HepG2 (cell line): ENCODE measurements at regions not wholly inside any gene's neighbourhood (a gene's known extent, or its start where the extent isn't known, plus 50 kb on each side); places are given as distances from the start of the nearest gene placed in this dataset.

Source experiments
- ATAC-seq: fragments of 200-7000 bp; cut with Tn5 transposase; 3 replicates; pipeline ENCODE4 v1.9.1; 2020; ENCODE audit warnings: mild to moderate bottlenecking, moderate library complexity
- BruUV-seq: library from RNA; stranded (reverse); fragments of 400-500 nt; replicated peaks from 2 replicates; lab custom pipeline; 2021; lab: Mats Ljungman, UMichigan
- CTCF ChIA-PET: fragments of 300-600 bp; formaldehyde crosslinking; extraction: SDS; loops from one replicate; lab custom pipeline; 2021; ENCODE audit warnings: low total read pairs, inconsistent platforms, low intra/inter-chr PET ratio; lab: Yijun Ruan, JAX
- POLR2A ChIA-PET: fragments of 350-600 bp; sonication (Branson Sonifier 250); formaldehyde crosslinking; loops from one replicate; lab custom pipeline; 2020; ENCODE audit warnings: antibody characterized with exemption, inconsistent platforms; lab: Yijun Ruan, JAX
- DNase-seq: peaks from one replicate; pipeline ENCODE4 v3.0.0-alpha.2; 2015; ENCODE audit warnings: low spot score
- FAIRE-seq: peaks from 3 replicates; lab custom pipeline; 2011; peaks lifted over from hg19 to GRCh38; lab: Jason Lieb, UNC
- H2AFZ ChIP-seq: one replicate; pipeline ENCODE4 v1.6.1; 2011; ENCODE audit warnings: low read length, inconsistent platforms
- H3K27ac ChIP-seq: fragments of 300-600 bp; 3 replicates; pipeline ENCODE4 v1.8.0; 2011; ENCODE audit warnings: mixed run types, mild to moderate bottlenecking, mixed read lengths, low read length, inconsistent platforms; ENCODE audit not compliant: insufficient read depth; ENCODE audit errors: extremely low read length
- H3K27me3 ChIP-seq, 2 experiments: fragments of 200-600 bp in 1 of 2; 2 replicates in 1 of 2; 3 replicates in 1 of 2; pipeline versions ENCODE4 v1.6.0 to v1.8.0; 2011; ENCODE audit warnings: low read length in 2 of 2, mild to moderate bottlenecking in 2 of 2, moderate library complexity in 2 of 2, inconsistent platforms in 1 of 2; ENCODE audit not compliant: insufficient read depth in 2 of 2, control insufficient read depth in 1 of 2
- H3K36me3 ChIP-seq, 2 experiments: fragments of 200-600 bp in 1 of 2; replicated peaks in 1 of 2; 2 replicates in 1 of 2; 3 replicates in 1 of 2; pipeline versions ENCODE4 v1.5.1 to v1.8.0; 2011; ENCODE audit warnings: low read length in 2 of 2, inconsistent platforms in 1 of 2; ENCODE audit not compliant: insufficient read depth in 2 of 2, control insufficient read depth in 1 of 2
- H3K4me1 ChIP-seq: 2 replicates; pipeline ENCODE4 v1.5.1; 2012; ENCODE audit warnings: low read length, inconsistent platforms; ENCODE audit not compliant: insufficient read depth
- H3K4me2 ChIP-seq: 2 replicates; pipeline ENCODE4 v1.6.0; 2011; ENCODE audit warnings: low read depth, low read length, inconsistent platforms
- H3K4me3 ChIP-seq, 3 experiments: fragments of 200-600 bp in 1 of 3; sonication (generic), shearing (Covaris generic) in 1 of 3; replicated peaks in 1 of 3; 2 replicates each; pipeline ENCODE4 v1.5.1; 2011 to 2016; ENCODE audit warnings: low read length in 3 of 3, inconsistent platforms in 2 of 3, low read depth in 2 of 3, mild to moderate bottlenecking in 2 of 3, control low read depth in 1 of 3, mixed read lengths in 1 of 3; ENCODE audit not compliant: insufficient read depth in 1 of 3
- H3K79me2 ChIP-seq: one replicate; pipeline ENCODE4 v1.6.1; 2011; ENCODE audit warnings: low read length, inconsistent platforms; ENCODE audit not compliant: insufficient read depth
- H3K9ac ChIP-seq: 2 replicates; pipeline ENCODE4 v1.6.0; 2011; ENCODE audit warnings: mild to moderate bottlenecking, low read depth, low read length, inconsistent platforms; ENCODE audit not compliant: insufficient read depth
- H3K9me3 ChIP-seq: 2 replicates; pipeline ENCODE4 v1.5.1; 2012; ENCODE audit warnings: mild to moderate bottlenecking, low read length
- H4K20me1 ChIP-seq: 2 replicates; pipeline ENCODE4 v1.6.0; 2011; ENCODE audit warnings: inconsistent platforms, mild to moderate bottlenecking, low read length, moderate library complexity; ENCODE audit not compliant: insufficient read depth
- ESRRA ChIP-seq: sonication (generic); formaldehyde crosslinking; IDR thresholded peaks from 2 replicates; pipeline ENCODE4 v1.5.1; 2020; ENCODE audit warnings: mild to moderate bottlenecking, low read depth, missing genetic modification reagents
- FOXO1 ChIP-seq: sonication (generic); formaldehyde crosslinking; IDR thresholded peaks from 2 replicates; pipeline ENCODE4 v1.4.0; 2020; ENCODE audit warnings: missing genetic modification reagents
- MIXL1 ChIP-seq: IDR thresholded peaks from 2 replicates; pipeline ENCODE4 v1.6.1; 2016
- TEAD3 ChIP-seq: optimal IDR thresholded peaks from 2 replicates; pipeline ENCODE3; 2016; ENCODE audit warnings: borderline replicate concordance
- ZNF160 ChIP-seq: sonication (generic); formaldehyde crosslinking; IDR thresholded peaks from 2 replicates; pipeline ENCODE4 v1.8.0; 2022; ENCODE audit warnings: mild to moderate bottlenecking, inconsistent platforms, missing genetic modification reagents
- WGBS: methylation state at CpG from one replicate; pipeline ENCODE4 v1.1.6; 2017; ENCODE audit warnings: low lambda C conversion rate; 5-methylcytosine and 5-hydroxymethylcytosine counted together
- in situ Hi-C: cut with HindIII; loops from 2 replicates; pipeline ENCODE4 v1.10.0; 2017; ENCODE audit warnings: low pct_unique_long_range_greater_than_20kb; ENCODE audit not compliant: extremely low pct_ligation_motif_present
- intact Hi-C: fragments of 100-400 bp; cut with micrococcal nuclease; formaldehyde crosslinking; loops from one replicate; pipeline ENCODE4 v1.10.0; 2022; ENCODE audit not compliant: unreplicated experiment
- TF ChIP-seq, protein P1 (sequence below): IDR thresholded peaks from 2 replicates; pipeline ENCODE4 v1.6.1; 2016; ENCODE audit warnings: mild to moderate bottlenecking, missing biosample characterization, missing genetic modification reagents
- TF ChIP-seq, protein P2 (sequence below): sonication (generic); formaldehyde crosslinking; IDR thresholded peaks from 2 replicates; pipeline ENCODE4 v1.9.0; 2021; ENCODE audit warnings: missing genetic modification reagents, mild to moderate bottlenecking, borderline replicate concordance
- TF ChIP-seq, protein P3 (sequence below), 2 experiments: sonication (generic) in 1 of 2; formaldehyde crosslinking in 1 of 2; IDR thresholded peaks; 2 replicates each; pipeline versions ENCODE4 v1.6.1 to v1.9.0; 2014 to 2022; ENCODE audit warnings: antibody characterized with exemption in 1 of 2, borderline replicate concordance in 1 of 2, inconsistent platforms in 1 of 2, low read depth in 1 of 2, missing genetic modification reagents in 1 of 2
- TF ChIP-seq, protein P4 (sequence below): sonication (generic); formaldehyde crosslinking; IDR thresholded peaks from 2 replicates; pipeline ENCODE4; 2020; ENCODE audit warnings: missing genetic modification reagents, mild to moderate bottlenecking, borderline replicate concordance
- TF ChIP-seq, protein P5 (sequence below): sonication (generic); formaldehyde crosslinking; IDR thresholded peaks from 2 replicates; pipeline ENCODE4 v1.4.0; 2020; ENCODE audit warnings: mild to moderate bottlenecking, low read depth, missing genetic modification reagents

DNA sequence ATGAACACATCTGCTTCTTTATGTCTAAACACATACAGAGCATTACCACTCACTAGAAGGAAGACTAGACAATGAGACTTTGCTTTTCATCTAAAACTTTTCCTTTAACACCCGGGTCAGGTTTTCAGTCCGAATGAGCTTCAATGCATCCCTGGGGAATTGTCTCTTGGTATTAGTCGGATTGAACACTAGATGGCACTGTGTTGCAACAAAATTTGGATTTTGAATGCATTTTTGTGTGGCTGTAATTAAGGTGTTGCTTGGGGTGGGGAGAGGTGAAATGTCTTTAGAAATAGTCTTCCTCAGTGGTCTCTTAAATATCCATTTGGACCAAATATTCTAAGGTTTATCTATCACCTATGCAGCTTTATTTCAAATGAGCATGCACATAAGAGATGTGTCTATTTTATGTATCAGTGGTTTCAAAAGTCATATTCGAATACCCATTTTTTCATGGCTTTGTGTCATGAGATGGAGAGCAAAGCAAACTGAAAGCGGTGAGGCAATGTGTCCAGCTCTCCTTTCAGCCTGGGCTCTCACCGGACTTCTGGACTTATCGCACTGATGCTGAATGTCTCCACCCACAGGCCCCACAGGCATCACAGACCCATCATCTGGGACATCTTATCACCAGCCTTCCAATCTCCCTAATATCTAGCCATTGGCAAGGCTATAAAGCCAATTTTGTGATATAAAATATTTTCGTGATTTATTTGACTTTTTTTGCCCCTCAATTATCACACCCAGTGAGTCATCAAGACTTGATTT lies 510.3 kb downstream of the RNF144A start:
- Histone ChIP-seq H3K27me3 (peaks cover 0 to 14% of the 10 kb centered on the region in 2 experiments; a peak in 2 of 5 replicates), H3K9me3 (no peaks in the 10 kb centered on the region), H2AFZ (no peak overlapping the region), H3K4me2 (no peak overlapping the region), H3K9ac (no peak overlapping the region), H3K27ac (no peak overlapping the region), H3K4me1 (no peaks in the 10 kb centered on the region), H3K36me3 (no peaks in the 10 kb centered on the region), H4K20me1 (no peaks in the 10 kb centered on the region), H3K79me2 (no peaks in the 10 kb centered on the region), H3K4me3 (no peak overlapping the region)
- DNase-seq (peak; percentile 53), FAIRE-seq (peak; percentile 98), ATAC-seq (peak; percentile 56)
- 24% methylated on average over 8 of the region's 8 CpGs for WGBS
- intact Hi-C loops: loop anchor here (1.0 kb wide), 2 partner anchors 245 to 1098 kb away; no protein-coding TSS in a partner anchor
- CTCF ChIA-PET: interaction anchor here (0.8 to 1.5 kb wide), 3 partner anchors 245 to 1334 kb away, joined by 3 to 10 read pairs (median 3); no protein-coding TSS in a partner anchor
- no TSS peak for BruUV-seq
- in situ Hi-C loops: loop anchor here (5.0 kb wide), 1 partner anchor 1260 kb away; no protein-coding TSS in a partner anchor
- POLR2A ChIA-PET: interaction anchor here (0.7 to 1.8 kb wide), 2 partner anchors 1254 to 1256 kb away, joined by 3 to 5 read pairs; partner anchors contain the start of gene ID2
- no peak for TF ChIP-seq ESRRA (CRISPR knock-in tag)
- TF ChIP-seq, protein P1, sequence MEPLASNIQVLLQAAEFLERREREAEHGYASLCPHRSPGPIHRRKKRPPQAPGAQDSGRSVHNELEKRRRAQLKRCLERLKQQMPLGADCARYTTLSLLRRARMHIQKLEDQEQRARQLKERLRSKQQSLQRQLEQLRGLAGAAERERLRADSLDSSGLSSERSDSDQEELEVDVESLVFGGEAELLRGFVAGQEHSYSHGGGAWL (CRISPR knock-in tag): no peak
- TF ChIP-seq, protein P2, sequence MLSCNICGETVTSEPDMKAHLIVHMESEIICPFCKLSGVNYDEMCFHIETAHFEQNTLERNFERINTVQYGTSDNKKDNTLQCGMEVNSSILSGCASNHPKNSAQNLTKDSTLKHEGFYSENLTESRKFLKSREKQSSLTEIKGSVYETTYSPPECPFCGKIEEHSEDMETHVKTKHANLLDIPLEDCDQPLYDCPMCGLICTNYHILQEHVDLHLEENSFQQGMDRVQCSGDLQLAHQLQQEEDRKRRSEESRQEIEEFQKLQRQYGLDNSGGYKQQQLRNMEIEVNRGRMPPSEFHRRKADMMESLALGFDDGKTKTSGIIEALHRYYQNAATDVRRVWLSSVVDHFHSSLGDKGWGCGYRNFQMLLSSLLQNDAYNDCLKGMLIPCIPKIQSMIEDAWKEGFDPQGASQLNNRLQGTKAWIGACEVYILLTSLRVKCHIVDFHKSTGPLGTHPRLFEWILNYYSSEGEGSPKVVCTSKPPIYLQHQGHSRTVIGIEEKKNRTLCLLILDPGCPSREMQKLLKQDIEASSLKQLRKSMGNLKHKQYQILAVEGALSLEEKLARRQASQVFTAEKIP (CRISPR knock-in tag): no peak
- TF ChIP-seq, protein P3, sequence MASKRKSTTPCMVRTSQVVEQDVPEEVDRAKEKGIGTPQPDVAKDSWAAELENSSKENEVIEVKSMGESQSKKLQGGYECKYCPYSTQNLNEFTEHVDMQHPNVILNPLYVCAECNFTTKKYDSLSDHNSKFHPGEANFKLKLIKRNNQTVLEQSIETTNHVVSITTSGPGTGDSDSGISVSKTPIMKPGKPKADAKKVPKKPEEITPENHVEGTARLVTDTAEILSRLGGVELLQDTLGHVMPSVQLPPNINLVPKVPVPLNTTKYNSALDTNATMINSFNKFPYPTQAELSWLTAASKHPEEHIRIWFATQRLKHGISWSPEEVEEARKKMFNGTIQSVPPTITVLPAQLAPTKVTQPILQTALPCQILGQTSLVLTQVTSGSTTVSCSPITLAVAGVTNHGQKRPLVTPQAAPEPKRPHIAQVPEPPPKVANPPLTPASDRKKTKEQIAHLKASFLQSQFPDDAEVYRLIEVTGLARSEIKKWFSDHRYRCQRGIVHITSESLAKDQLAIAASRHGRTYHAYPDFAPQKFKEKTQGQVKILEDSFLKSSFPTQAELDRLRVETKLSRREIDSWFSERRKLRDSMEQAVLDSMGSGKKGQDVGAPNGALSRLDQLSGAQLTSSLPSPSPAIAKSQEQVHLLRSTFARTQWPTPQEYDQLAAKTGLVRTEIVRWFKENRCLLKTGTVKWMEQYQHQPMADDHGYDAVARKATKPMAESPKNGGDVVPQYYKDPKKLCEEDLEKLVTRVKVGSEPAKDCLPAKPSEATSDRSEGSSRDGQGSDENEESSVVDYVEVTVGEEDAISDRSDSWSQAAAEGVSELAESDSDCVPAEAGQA (IDR thresholded peaks at IDR 0.05; ENCODE audit: low read depth): no peak
- TF ChIP-seq, protein P3 (CRISPR knock-in tag; IDR thresholded peaks at IDR 0.05; ENCODE audit: borderline replicate concordance): no peak
- peak; percentile 28 for TF ChIP-seq TEAD3
- TF ChIP-seq ZNF160: no peak
- TF ChIP-seq, protein P4, sequence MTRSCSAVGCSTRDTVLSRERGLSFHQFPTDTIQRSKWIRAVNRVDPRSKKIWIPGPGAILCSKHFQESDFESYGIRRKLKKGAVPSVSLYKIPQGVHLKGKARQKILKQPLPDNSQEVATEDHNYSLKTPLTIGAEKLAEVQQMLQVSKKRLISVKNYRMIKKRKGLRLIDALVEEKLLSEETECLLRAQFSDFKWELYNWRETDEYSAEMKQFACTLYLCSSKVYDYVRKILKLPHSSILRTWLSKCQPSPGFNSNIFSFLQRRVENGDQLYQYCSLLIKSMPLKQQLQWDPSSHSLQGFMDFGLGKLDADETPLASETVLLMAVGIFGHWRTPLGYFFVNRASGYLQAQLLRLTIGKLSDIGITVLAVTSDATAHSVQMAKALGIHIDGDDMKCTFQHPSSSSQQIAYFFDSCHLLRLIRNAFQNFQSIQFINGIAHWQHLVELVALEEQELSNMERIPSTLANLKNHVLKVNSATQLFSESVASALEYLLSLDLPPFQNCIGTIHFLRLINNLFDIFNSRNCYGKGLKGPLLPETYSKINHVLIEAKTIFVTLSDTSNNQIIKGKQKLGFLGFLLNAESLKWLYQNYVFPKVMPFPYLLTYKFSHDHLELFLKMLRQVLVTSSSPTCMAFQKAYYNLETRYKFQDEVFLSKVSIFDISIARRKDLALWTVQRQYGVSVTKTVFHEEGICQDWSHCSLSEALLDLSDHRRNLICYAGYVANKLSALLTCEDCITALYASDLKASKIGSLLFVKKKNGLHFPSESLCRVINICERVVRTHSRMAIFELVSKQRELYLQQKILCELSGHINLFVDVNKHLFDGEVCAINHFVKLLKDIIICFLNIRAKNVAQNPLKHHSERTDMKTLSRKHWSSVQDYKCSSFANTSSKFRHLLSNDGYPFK (CRISPR knock-in tag): no peak
- TF ChIP-seq FOXO1: no peak
- peak; percentile 63; the same call in 1 of the 2 replicates for TF ChIP-seq MIXL1 (CRISPR knock-in tag)
- TF ChIP-seq, protein P5, sequence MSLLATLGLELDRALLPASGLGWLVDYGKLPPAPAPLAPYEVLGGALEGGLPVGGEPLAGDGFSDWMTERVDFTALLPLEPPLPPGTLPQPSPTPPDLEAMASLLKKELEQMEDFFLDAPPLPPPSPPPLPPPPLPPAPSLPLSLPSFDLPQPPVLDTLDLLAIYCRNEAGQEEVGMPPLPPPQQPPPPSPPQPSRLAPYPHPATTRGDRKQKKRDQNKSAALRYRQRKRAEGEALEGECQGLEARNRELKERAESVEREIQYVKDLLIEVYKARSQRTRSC (CRISPR knock-in tag): no peak
